Body of pancreas (tissue), 4 donors: ENCODE measurements at regions not wholly inside any gene's neighbourhood (a gene's known extent, or its start where the extent isn't known, plus 50 kb on each side); places are given as distances from the start of the nearest gene placed in this dataset.

Experiments
- POLR2A ChIP-seq, 3 donors: fragments of 450-650 bp; IDR thresholded peaks; one replicate each; pipeline ENCODE4 v1.6.1; 2016; ENCODE audit warnings: antibody characterized with exemption in 3 of 3, mild to moderate bottlenecking in 2 of 3
- TF ChIP-seq, protein P1 (sequence below), 7 experiments: fragments of 450-650 bp in 4 of 7; fragments of 200-600 bp in 3 of 7; sonication (generic) in 3 of 7; IDR thresholded peaks; one replicate each; pipeline ENCODE4 v1.5.1; 2016 to 2019; ENCODE audit warnings: antibody characterized with exemption in 7 of 7

DNA sequence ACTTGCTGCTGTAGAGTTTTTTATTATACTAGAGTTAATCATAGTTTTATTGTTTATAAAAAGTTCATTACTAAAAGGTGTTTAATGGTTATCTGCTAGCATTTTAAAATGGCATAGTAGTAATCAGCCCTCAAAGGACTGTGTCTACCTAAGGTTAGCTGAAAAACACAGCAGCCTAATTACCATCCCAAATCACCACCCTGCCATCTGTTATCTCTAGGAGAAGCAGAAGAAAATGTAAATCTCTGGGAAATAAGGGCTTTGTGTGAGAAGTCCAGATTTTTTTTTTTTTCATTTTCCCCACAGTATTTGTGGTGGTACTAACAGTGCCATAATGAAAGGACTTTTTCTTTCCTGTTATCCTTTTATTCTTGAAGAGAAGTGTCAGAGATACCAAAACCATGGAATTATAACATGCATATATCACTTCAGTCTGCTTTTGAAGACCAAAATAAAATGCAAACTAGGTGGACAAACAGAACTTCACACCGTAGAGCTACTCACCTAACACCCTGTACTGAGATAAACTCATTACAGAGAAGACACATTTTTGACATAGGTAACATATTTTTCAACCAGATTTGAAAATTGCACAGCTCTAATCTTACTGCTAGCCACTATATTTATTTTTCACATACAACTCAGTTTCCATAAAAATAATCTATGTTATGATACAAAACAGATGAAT, 876.2 kb downstream of the C12orf50 start:
- TF ChIP-seq, protein P1, sequence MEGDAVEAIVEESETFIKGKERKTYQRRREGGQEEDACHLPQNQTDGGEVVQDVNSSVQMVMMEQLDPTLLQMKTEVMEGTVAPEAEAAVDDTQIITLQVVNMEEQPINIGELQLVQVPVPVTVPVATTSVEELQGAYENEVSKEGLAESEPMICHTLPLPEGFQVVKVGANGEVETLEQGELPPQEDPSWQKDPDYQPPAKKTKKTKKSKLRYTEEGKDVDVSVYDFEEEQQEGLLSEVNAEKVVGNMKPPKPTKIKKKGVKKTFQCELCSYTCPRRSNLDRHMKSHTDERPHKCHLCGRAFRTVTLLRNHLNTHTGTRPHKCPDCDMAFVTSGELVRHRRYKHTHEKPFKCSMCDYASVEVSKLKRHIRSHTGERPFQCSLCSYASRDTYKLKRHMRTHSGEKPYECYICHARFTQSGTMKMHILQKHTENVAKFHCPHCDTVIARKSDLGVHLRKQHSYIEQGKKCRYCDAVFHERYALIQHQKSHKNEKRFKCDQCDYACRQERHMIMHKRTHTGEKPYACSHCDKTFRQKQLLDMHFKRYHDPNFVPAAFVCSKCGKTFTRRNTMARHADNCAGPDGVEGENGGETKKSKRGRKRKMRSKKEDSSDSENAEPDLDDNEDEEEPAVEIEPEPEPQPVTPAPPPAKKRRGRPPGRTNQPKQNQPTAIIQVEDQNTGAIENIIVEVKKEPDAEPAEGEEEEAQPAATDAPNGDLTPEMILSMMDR (IDR thresholded peaks at IDR 0.05): no peak
- no peak for TF ChIP-seq POLR2A (IDR thresholded peaks at IDR 0.05)
